ENCODE measurements at regions not wholly inside any gene's neighbourhood (a gene's known extent, or its start where the extent isn't known, plus 50 kb on each side); places are given as distances from the start of the nearest gene placed in this dataset.

- H3K4me3 ChIP-seq (replicated peaks; ENCODE audit: insufficient read depth, low read length): no peak overlapping the region
- peaks cover 4% of the 10 kb centered on the region for H3K27me3 ChIP-seq (ENCODE audit: insufficient read depth, poor library complexity, severe bottlenecking)
- H3K27ac ChIP-seq (replicated peaks): no peak overlapping the region
- TF ChIP-seq, protein P1, sequence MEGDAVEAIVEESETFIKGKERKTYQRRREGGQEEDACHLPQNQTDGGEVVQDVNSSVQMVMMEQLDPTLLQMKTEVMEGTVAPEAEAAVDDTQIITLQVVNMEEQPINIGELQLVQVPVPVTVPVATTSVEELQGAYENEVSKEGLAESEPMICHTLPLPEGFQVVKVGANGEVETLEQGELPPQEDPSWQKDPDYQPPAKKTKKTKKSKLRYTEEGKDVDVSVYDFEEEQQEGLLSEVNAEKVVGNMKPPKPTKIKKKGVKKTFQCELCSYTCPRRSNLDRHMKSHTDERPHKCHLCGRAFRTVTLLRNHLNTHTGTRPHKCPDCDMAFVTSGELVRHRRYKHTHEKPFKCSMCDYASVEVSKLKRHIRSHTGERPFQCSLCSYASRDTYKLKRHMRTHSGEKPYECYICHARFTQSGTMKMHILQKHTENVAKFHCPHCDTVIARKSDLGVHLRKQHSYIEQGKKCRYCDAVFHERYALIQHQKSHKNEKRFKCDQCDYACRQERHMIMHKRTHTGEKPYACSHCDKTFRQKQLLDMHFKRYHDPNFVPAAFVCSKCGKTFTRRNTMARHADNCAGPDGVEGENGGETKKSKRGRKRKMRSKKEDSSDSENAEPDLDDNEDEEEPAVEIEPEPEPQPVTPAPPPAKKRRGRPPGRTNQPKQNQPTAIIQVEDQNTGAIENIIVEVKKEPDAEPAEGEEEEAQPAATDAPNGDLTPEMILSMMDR (IDR thresholded peaks at IDR 0.05; ENCODE audit: insufficient read depth, low read length): no peak
- no peak for TF ChIP-seq REST (IDR thresholded peaks at IDR 0.05; ENCODE audit: insufficient replicate concordance, low read depth)
- no peak for TF ChIP-seq GABPA (IDR thresholded peaks at IDR 0.05; ENCODE audit: low read depth)
- no peak for TF ChIP-seq SPI1 (IDR thresholded peaks at IDR 0.05; ENCODE audit: borderline replicate concordance, low read depth)
- no peak for TF ChIP-seq POLR2AphosphoS5 (IDR thresholded peaks at IDR 0.05; ENCODE audit: low read depth)
- no peak for DNase-seq (ENCODE audit: low read depth in 1 of 2, low spot score in 1 of 2)
Observed at GRCh38 chr7:25557379-25557917, 329.2 kb upstream of the NPVF start.

GRCh38 chr7:25557930-25558329, 329.6 kb upstream of the NPVF start:
- Histone ChIP-seq H3K27me3 (ENCODE audit: insufficient read depth, poor library complexity, severe bottlenecking) (peaks cover 4% of the 10 kb centered on the region), H3K4me3 (replicated peaks; ENCODE audit: insufficient read depth, low read length) (no peak overlapping the region), H3K27ac (replicated peaks) (no peak overlapping the region)
- DNase-seq (ENCODE audit: low read depth in 1 of 2, low spot score in 1 of 2): no peak
- TF ChIP-seq, protein P1 (IDR thresholded peaks at IDR 0.05; ENCODE audit: insufficient read depth, low read length): no peak
- TF ChIP-seq POLR2AphosphoS5 (IDR thresholded peaks at IDR 0.05; ENCODE audit: low read depth): no peak
- no peak for TF ChIP-seq REST (IDR thresholded peaks at IDR 0.05; ENCODE audit: insufficient replicate concordance, low read depth)
- no peak for TF ChIP-seq GABPA (IDR thresholded peaks at IDR 0.05; ENCODE audit: low read depth)
- TF ChIP-seq SPI1 (IDR thresholded peaks at IDR 0.05; ENCODE audit: borderline replicate concordance, low read depth): no peak

DNA sequence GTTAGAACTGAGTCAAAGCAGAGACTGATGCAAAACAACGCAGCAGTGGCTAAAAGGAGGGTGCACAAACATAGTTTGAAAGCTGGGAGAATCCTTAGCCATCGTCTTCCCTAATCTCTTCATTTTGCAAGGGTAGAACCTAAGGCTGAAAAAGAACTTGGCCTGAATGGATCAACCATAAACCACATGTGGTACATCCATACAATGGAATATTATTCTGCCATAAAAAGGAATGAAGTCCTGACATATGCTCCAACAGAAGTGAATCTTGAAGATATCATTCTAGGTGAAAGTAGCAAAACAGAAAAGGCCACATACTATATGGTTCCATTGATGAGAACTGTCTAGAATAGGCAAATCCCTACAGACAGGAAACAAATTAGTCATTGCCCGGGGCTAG, 330.3 kb upstream of the NPVF start:
- H3K27ac ChIP-seq (replicated peaks): no peak overlapping the region
- no peak for TF ChIP-seq REST (IDR thresholded peaks at IDR 0.05; ENCODE audit: insufficient replicate concordance, low read depth)
- peaks cover 4% of the 10 kb centered on the region for H3K27me3 ChIP-seq (ENCODE audit: insufficient read depth, poor library complexity, severe bottlenecking)

More for the DNA sequence above, 330.3 kb upstream of the NPVF start:
- no peak overlapping the region for H3K4me3 ChIP-seq (replicated peaks; ENCODE audit: insufficient read depth, low read length)
- no peak for DNase-seq (ENCODE audit: low read depth in 1 of 2, low spot score in 1 of 2)

Data from HL-60 (cell line).